IMR-90 (cell line): ENCODE measurements at regions not wholly inside any gene's neighbourhood (a gene's known extent, or its start where the extent isn't known, plus 50 kb on each side); places are given as distances from the start of the nearest gene placed in this dataset.

Experiments used
- ATAC-seq: fragments of 200-7000 bp; cut with Tn5 transposase; 2 replicates; pipeline ENCODE4 v1.9.1; 2020; ENCODE audit warnings: low read depth, mild to moderate bottlenecking, moderate library complexity
- BruUV-seq: library from RNA; stranded (reverse); fragments of 400-500 nt; replicated peaks from 2 replicates; lab custom pipeline; 2021; lab: Mats Ljungman, UMichigan
- CTCF ChIA-PET: fragments of 300-600 bp; formaldehyde crosslinking; extraction: SDS; loops from one replicate; lab custom pipeline; 2021; ENCODE audit warnings: antibody characterized with exemption; lab: Yijun Ruan, JAX
- POLR2A ChIA-PET: fragments of 300-600 bp; sonication (Branson Sonifier 250); formaldehyde crosslinking; loops from one replicate; lab custom pipeline; 2022; ENCODE audit warnings: antibody characterized with exemption; ENCODE audit not compliant: unreplicated experiment; lab: Charles Lee
- DNase-seq: peaks from one replicate; pipeline ENCODE4 v3.0.0; 2013
- H2AFZ ChIP-seq: replicated peaks from 2 replicates; pipeline ENCODE3; 2013; ENCODE audit warnings: low read length, mild to moderate bottlenecking; ENCODE audit not compliant: poor library complexity
- H2AK5ac ChIP-seq: 2 replicates; pipeline ENCODE4 v1.6.1; 2013; ENCODE audit warnings: low read depth, low read length, inconsistent platforms
- H2AK9ac ChIP-seq: replicated peaks from 2 replicates; pipeline ENCODE3; 2013; ENCODE audit warnings: mild to moderate bottlenecking, low read depth, low read length, moderate library complexity; ENCODE audit not compliant: poor library complexity
- H2BK120ac ChIP-seq: 2 replicates; pipeline ENCODE4 v1.6.1; 2013; ENCODE audit warnings: low read depth, low read length, inconsistent platforms
- H2BK15ac ChIP-seq: 3 replicates; pipeline ENCODE4 v1.6.1; 2013; ENCODE audit warnings: low read depth, low read length, inconsistent platforms
- H2BK20ac ChIP-seq: 2 replicates; pipeline ENCODE4 v1.6.1; 2013; ENCODE audit warnings: low read depth, mild to moderate bottlenecking, inconsistent platforms, low read length, moderate library complexity
- H2BK5ac ChIP-seq: 2 replicates; pipeline ENCODE4 v1.6.1; 2013; ENCODE audit warnings: mild to moderate bottlenecking, low read depth, low read length, inconsistent platforms; ENCODE audit not compliant: poor library complexity, severe bottlenecking
- H3K14ac ChIP-seq: replicated peaks from 2 replicates; pipeline ENCODE4 v1.6.1; 2013; ENCODE audit warnings: low read depth, low read length, inconsistent platforms
- H3K18ac ChIP-seq: 2 replicates; pipeline ENCODE4 v1.6.1; 2013; ENCODE audit warnings: low read depth, low read length, control low read depth
- H3K23ac ChIP-seq: 2 replicates; pipeline ENCODE4 v1.6.1; 2013; ENCODE audit warnings: low read depth, low read length, inconsistent platforms
- H3K27ac ChIP-seq: 2 replicates; pipeline ENCODE4 v1.5.1; 2013; ENCODE audit warnings: mild to moderate bottlenecking, control low read depth, low read length; ENCODE audit not compliant: insufficient read depth
- H3K27me3 ChIP-seq: 2 replicates; pipeline ENCODE4 v1.6.1; 2013; ENCODE audit warnings: low read length; ENCODE audit not compliant: control insufficient read depth, insufficient read depth
- H3K36me3 ChIP-seq: 2 replicates; pipeline ENCODE4 v1.6.1; 2013; ENCODE audit warnings: low read length, mixed read lengths; ENCODE audit not compliant: control insufficient read depth, insufficient read depth
- H3K4ac ChIP-seq: 2 replicates; pipeline ENCODE4 v1.6.1; 2013; ENCODE audit warnings: low read depth, low read length, inconsistent platforms
- H3K4me1 ChIP-seq: 2 replicates; pipeline ENCODE4 v1.6.1; 2013; ENCODE audit warnings: low read length, mixed read lengths; ENCODE audit not compliant: control insufficient read depth, insufficient read depth
- H3K4me2 ChIP-seq: 2 replicates; pipeline ENCODE4 v1.6.1; 2013; ENCODE audit warnings: low read depth, mild to moderate bottlenecking, control low read depth, low read length, moderate library complexity
- H3K4me3 ChIP-seq: 2 replicates; pipeline ENCODE4 v1.5.1; 2013; ENCODE audit warnings: low read depth, mild to moderate bottlenecking, control low read depth, low read length, moderate library complexity; ENCODE audit not compliant: insufficient read depth
- H3K56ac ChIP-seq: 2 replicates; pipeline ENCODE4 v1.6.1; 2013; ENCODE audit warnings: low read length, inconsistent platforms; ENCODE audit not compliant: insufficient read depth; ENCODE audit errors: extremely low read depth
- H3K79me1 ChIP-seq, 2 experiments: 2 replicates each; pipeline ENCODE4 v1.6.1; 2013; ENCODE audit warnings: low read length in 2 of 2, inconsistent platforms in 1 of 2, low read depth in 1 of 2
- H3K9ac ChIP-seq: 2 replicates; pipeline ENCODE4 v1.6.1; 2013; ENCODE audit warnings: low read depth, low read length, control low read depth
- H3K9me1 ChIP-seq: 2 replicates; pipeline ENCODE4 v1.6.1; 2013; ENCODE audit warnings: low read length, inconsistent platforms; ENCODE audit not compliant: insufficient read depth
- H3K9me3 ChIP-seq: 2 replicates; pipeline ENCODE4 v1.6.1; 2013; ENCODE audit warnings: low read length; ENCODE audit not compliant: control insufficient read depth, insufficient read depth
- H4K20me1 ChIP-seq: 2 replicates; pipeline ENCODE4 v1.6.1; 2013; ENCODE audit warnings: low read length, inconsistent platforms; ENCODE audit not compliant: insufficient read depth
- H4K5ac ChIP-seq: 2 replicates; pipeline ENCODE4 v1.6.1; 2013; ENCODE audit warnings: mild to moderate bottlenecking, low read depth, low read length, control low read depth
- H4K8ac ChIP-seq, 2 experiments: 2 replicates each; pipeline ENCODE4 v1.6.1; 2013; ENCODE audit warnings: low read depth in 2 of 2, low read length in 2 of 2, control low read depth in 1 of 2, inconsistent platforms in 1 of 2
- H4K91ac ChIP-seq: 2 replicates; pipeline ENCODE4 v1.6.1; 2013; ENCODE audit warnings: low read depth, low read length, inconsistent platforms; ENCODE audit not compliant: insufficient read depth
- BHLHE40 ChIP-seq: fragments of 150-350 bp; IDR thresholded peaks from 2 replicates; pipeline ENCODE4 v1.6.1; 2016; ENCODE audit warnings: mild to moderate bottlenecking, low read depth, low read length
- CEBPB ChIP-seq: IDR thresholded peaks from 2 replicates; pipeline ENCODE4 v1.6.1; 2012; ENCODE audit warnings: low read depth, low read length, improper control_type of control experiment
- CHD1 ChIP-seq: IDR thresholded peaks from 2 replicates; pipeline ENCODE4 v1.6.1; 2012; ENCODE audit warnings: low read depth, low read length, improper control_type of control experiment
- FOS ChIP-seq: fragments of 150-350 bp; IDR thresholded peaks from 2 replicates; pipeline ENCODE4 v1.6.1; 2016; ENCODE audit warnings: low read depth, low read length
- MAFK ChIP-seq: IDR thresholded peaks from 2 replicates; pipeline ENCODE4 v1.6.1; 2012; ENCODE audit warnings: low read depth, low read length, improper control_type of control experiment
- MAZ ChIP-seq: IDR thresholded peaks from 2 replicates; pipeline ENCODE4 v1.6.1; 2012; ENCODE audit warnings: low read depth, mild to moderate bottlenecking, low read length, improper control_type of control experiment, moderate library complexity, borderline replicate concordance
- MXI1 ChIP-seq: IDR thresholded peaks from 2 replicates; pipeline ENCODE4 v1.6.1; 2012; ENCODE audit warnings: low read depth, mild to moderate bottlenecking, low read length, moderate library complexity, borderline replicate concordance
- NFE2L2 ChIP-seq: fragments of 150-350 bp; IDR thresholded peaks from 2 replicates; pipeline ENCODE4 v1.6.1; 2016; ENCODE audit warnings: low read depth, mild to moderate bottlenecking, low read length
- POLR2A ChIP-seq: IDR thresholded peaks from 2 replicates; pipeline ENCODE4 v1.6.1; 2012; ENCODE audit warnings: mild to moderate bottlenecking, low read depth, low read length
- RAD21 ChIP-seq: IDR thresholded peaks from 2 replicates; pipeline ENCODE4 v1.6.1; 2012; ENCODE audit warnings: low read length, improper control_type of control experiment
- RCOR1 ChIP-seq: IDR thresholded peaks from 2 replicates; pipeline ENCODE4 v1.6.1; 2012; ENCODE audit warnings: mild to moderate bottlenecking, low read length, improper control_type of control experiment; ENCODE audit not compliant: insufficient replicate concordance
- RFX5 ChIP-seq: IDR thresholded peaks from 2 replicates; pipeline ENCODE4 v1.8.0; 2012; ENCODE audit warnings: low read depth, mild to moderate bottlenecking, low read length, moderate library complexity
- SMC3 ChIP-seq: fragments of 150-350 bp; IDR thresholded peaks from 2 replicates; pipeline ENCODE4 v1.6.1; 2016; ENCODE audit warnings: low read depth, mild to moderate bottlenecking, antibody characterized with exemption, low read length, moderate library complexity
- WGBS, 2 experiments: methylation state at CpG; one replicate each; pipeline versions ENCODE4 v1.1.5 to v1.1.7; 2013; ENCODE audit warnings: missing lambda C conversion rate in 2 of 2; ENCODE audit not compliant: insufficient read length in 1 of 2; ENCODE audit errors: extremely low coverage in 2 of 2; 5-methylcytosine and 5-hydroxymethylcytosine counted together
- dilution Hi-C: fragments of 300-500 bp; cut with HindIII; formaldehyde crosslinking; loops from one replicate; pipeline ENCODE4 v1.14.3; 2018; ENCODE audit warnings: low sequenced_read_pairs; ENCODE audit not compliant: unreplicated experiment
- in situ Hi-C: fragments of 300-500 bp; cut with MboI; formaldehyde crosslinking; loops from 3 replicates; pipeline ENCODE4 v1.14.3; 2019; ENCODE audit warnings: low sequenced_read_pairs, inconsistent platforms, mixed read lengths
- intact Hi-C: fragments of 100-400 bp; cut with micrococcal nuclease; formaldehyde crosslinking; loops from 2 replicates; pipeline ENCODE4 v1.10.0; 2022
- TF ChIP-seq, protein P1 (sequence below): fragments of 150-350 bp; IDR thresholded peaks from 2 replicates; pipeline ENCODE4 v1.6.1; 2017; ENCODE audit warnings: mild to moderate bottlenecking, antibody characterized with exemption, low read length, low read depth
- TF ChIP-seq, protein P2 (sequence below): conservative IDR thresholded peaks from 2 replicates; pipeline ENCODE4 v1.5.1; 2012; ENCODE audit warnings: mild to moderate bottlenecking, low read depth, low read length, improper control_type of control experiment
- TF ChIP-seq, protein P3 (sequence below): fragments of 150-350 bp; IDR thresholded peaks from 2 replicates; pipeline ENCODE4 v1.6.1; 2016; ENCODE audit warnings: low read depth, mild to moderate bottlenecking, low read length, moderate library complexity, borderline replicate concordance

DNA sequence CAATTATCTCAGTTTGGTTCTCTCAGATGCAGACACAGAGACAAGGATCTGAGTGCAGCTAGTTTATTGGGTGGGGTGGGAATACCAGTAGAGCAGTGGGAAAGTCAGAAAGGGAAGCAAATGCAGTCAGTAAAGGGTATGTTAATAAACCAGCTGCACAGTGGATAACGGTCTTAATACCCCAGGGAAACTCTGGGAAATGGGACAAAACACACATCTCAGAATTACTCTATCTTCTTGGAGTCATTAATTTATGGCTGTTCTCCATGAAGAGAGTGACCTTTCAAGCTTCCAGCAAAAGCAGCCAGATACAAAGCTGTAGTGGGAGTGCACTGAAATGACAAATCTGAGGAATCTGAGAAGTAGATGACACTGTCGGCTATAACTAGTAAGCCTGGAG, 73.3 kb upstream of the NALF2 start:
- dilution Hi-C loops, result no loop called here
- no peak overlapping the region for H3K4ac ChIP-seq
- no peak overlapping the region for H3K14ac ChIP-seq

More for the DNA sequence above, 73.3 kb upstream of the NALF2 start:
- Histone ChIP-seq H3K9me3 (no peaks in the 10 kb centered on the region), H3K23ac (no peak overlapping the region), H3K36me3 (no peaks in the 10 kb centered on the region), H4K20me1 (no peaks in the 10 kb centered on the region), H3K56ac (no peak overlapping the region), H4K91ac (no peak overlapping the region), H2BK20ac (no peak overlapping the region), H2AK9ac (no peak overlapping the region), H3K79me1 (no peaks in the 10 kb centered on the region), H4K5ac (no peak overlapping the region), H4K8ac (no peak overlapping the region), H2AK5ac (no peak overlapping the region), H3K27ac (no peak overlapping the region), H3K9ac (no peak overlapping the region), H3K4me1 (no peaks in the 10 kb centered on the region), H3K4me2 (no peak overlapping the region), H2BK120ac (no peak overlapping the region), H2AFZ (no peak overlapping the region), H2BK15ac (no peak overlapping the region), H3K4me3 (no peak overlapping the region), H2BK5ac (no peak overlapping the region), H3K27me3 (peaks cover 11% of the 10 kb centered on the region), H3K9me1 (no peaks in the 10 kb centered on the region), H3K18ac (no peak overlapping the region)
- in situ Hi-C loops (no loop called here), intact Hi-C loops (no loop called here)
- DNase-seq (no peak), ATAC-seq (no peak)
- ChIA-PET CTCF (no interaction called here), POLR2A (no interaction called here)
- TF ChIP-seq SMC3 (no peak), BHLHE40 (no peak), MAFK (no peak), FOS (no peak), CEBPB (no peak), POLR2A (no peak), RCOR1 (no peak), CHD1 (no peak), MAZ (no peak), RFX5 (no peak), MXI1 (no peak), RAD21 (no peak), NFE2L2 (no peak)
- TF ChIP-seq, protein P1, sequence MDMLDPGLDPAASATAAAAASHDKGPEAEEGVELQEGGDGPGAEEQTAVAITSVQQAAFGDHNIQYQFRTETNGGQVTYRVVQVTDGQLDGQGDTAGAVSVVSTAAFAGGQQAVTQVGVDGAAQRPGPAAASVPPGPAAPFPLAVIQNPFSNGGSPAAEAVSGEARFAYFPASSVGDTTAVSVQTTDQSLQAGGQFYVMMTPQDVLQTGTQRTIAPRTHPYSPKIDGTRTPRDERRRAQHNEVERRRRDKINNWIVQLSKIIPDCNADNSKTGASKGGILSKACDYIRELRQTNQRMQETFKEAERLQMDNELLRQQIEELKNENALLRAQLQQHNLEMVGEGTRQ, result no peak
- TF ChIP-seq, protein P2, sequence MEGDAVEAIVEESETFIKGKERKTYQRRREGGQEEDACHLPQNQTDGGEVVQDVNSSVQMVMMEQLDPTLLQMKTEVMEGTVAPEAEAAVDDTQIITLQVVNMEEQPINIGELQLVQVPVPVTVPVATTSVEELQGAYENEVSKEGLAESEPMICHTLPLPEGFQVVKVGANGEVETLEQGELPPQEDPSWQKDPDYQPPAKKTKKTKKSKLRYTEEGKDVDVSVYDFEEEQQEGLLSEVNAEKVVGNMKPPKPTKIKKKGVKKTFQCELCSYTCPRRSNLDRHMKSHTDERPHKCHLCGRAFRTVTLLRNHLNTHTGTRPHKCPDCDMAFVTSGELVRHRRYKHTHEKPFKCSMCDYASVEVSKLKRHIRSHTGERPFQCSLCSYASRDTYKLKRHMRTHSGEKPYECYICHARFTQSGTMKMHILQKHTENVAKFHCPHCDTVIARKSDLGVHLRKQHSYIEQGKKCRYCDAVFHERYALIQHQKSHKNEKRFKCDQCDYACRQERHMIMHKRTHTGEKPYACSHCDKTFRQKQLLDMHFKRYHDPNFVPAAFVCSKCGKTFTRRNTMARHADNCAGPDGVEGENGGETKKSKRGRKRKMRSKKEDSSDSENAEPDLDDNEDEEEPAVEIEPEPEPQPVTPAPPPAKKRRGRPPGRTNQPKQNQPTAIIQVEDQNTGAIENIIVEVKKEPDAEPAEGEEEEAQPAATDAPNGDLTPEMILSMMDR, result no peak
- TF ChIP-seq, protein P3, sequence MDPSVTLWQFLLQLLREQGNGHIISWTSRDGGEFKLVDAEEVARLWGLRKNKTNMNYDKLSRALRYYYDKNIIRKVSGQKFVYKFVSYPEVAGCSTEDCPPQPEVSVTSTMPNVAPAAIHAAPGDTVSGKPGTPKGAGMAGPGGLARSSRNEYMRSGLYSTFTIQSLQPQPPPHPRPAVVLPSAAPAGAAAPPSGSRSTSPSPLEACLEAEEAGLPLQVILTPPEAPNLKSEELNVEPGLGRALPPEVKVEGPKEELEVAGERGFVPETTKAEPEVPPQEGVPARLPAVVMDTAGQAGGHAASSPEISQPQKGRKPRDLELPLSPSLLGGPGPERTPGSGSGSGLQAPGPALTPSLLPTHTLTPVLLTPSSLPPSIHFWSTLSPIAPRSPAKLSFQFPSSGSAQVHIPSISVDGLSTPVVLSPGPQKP, result no peak
- no CpG with 5 or more reads among the region's 2 CpGs for WGBS, 2 experiments
- no TSS peak for BruUV-seq
